GM21825 (cell line): ENCODE measurements at regions not wholly inside any gene's neighbourhood (a gene's known extent, or its start where the extent isn't known, plus 50 kb on each side); places are given as distances from the start of the nearest gene placed in this dataset.
"Not testable (repeated sequence)": the region's sequence is repeated elsewhere in the genome, so short reads cannot be mapped to it uniquely, and the experiment has no call there.

ENCODE experiments used
- ATAC-seq: cut with Tn5 transposase; IDR thresholded peaks from one replicate; pipeline ENCODE4 v1.9.1; 2021; ENCODE audit warnings: mild to moderate bottlenecking, moderate library complexity; ENCODE audit not compliant: unreplicated experiment

DNA sequence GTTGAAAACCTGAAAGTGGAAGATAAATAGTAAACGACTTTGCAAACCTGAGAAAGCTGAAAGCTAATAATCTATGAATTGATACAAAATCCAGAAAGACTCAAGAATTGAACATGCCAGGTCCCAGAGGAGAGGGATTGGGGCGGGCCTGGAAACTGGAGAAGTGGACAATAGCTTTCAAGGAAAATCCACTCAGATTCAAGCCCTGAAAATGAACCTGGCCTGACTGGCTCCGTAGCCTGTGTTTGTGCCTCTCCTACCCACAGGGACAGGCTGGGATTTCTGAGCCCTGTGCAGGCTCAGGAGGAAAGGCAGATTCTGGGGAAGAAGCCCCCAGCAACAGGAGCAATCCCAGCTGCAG lies 274.8 kb upstream of the HS6ST1 start:
- ATAC-seq: no peak

- no peak for ATAC-seq
Measured at GRCh38 chr2:128593879-128594650, 275.4 kb upstream of the HS6ST1 start.

GRCh38 chr2:128594651-128594910 lies 275.9 kb upstream of the HS6ST1 start:
- no peak for ATAC-seq

- no peak for ATAC-seq
Measured at GRCh38 chr2:128594953-128595677, 276.4 kb upstream of the HS6ST1 start.

GRCh38 chr2:128595763-128596395 lies 277.2 kb upstream of the HS6ST1 start:
- no peak for ATAC-seq

DNA sequence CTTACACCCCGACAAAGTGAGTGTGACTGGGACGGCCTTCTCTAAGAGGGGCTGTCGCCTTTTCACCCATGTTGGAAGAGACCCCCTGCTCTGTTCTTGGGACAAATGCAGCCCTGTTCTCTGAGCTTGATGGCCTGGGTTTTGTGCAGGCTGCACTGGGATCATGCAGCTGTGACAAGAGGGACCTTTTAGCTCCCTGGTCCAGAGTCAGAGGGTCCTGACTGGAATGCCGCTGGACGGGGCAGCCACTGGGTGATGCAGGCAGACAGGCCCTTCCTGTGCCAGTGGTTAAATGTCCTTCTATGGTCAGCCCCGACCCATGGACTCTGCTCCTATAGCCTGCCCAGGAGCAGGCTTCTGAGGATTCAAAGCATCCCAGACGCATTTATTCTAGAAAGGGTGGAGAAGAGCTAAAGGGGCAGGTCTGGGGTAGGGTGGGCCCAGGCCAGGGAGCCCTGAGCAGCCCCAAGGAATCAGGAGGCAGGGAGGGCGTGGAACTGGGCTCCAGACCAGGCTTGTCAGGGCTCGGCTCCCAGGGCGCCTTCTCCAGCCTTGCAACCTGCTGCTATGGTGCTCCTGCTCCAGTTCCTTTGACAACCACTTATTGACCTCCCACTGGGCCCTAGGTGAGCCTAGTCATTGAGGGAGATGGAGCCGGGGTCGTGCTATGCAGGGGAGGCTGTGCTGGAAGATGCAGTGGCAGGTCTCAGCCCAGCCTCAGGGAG lies 277.9 kb upstream of the HS6ST1 start:
- ATAC-seq: no peak

- ATAC-seq: no peak
Measured at GRCh38 chr2:128597121-128597762, 278.6 kb upstream of the HS6ST1 start.

DNA sequence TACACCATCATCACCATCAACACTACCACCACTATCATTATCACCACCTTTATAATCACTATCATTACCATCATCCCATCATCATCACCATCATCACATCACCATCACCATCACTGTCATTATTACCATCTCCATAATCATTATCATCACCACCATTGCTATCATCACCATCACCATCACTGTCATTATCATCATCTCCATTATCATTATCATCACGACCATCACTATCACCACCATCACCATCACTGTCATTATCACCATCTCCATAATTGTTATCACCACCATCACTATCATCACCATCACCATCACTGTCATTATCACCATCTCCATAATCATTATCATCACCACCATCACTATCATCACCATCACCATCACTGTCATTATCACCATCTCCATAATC lies 279.6 kb upstream of the HS6ST1 start:
- ATAC-seq: not testable (repeated sequence)

GRCh38 chr2:128598862-128599441 lies 280.3 kb upstream of the HS6ST1 start:
- ATAC-seq: no peak

DNA sequence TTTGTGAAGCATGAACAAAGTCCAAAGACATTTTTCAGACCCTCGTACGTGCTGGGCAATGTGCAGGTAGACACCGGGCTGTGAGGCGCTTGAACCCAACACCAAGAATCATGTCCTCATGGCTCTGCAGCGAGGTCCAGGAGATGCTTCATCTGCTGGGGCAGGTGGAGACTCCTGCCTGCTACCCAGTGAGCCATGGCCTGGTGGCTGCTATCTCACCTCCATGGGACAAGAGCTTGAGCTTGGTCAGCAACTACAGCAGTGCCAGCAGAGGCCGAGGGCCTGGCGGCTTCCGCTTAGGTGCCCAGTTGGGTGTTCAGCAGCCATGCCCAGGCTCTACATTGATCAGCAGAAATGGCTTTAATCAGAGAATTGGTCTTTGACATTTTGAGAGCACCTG lies 281.0 kb upstream of the HS6ST1 start:
- ATAC-seq: no peak

- no peak for ATAC-seq
Measured at GRCh38 chr2:128600581-128601297, 282.1 kb upstream of the HS6ST1 start.

- ATAC-seq: no peak
Measured at GRCh38 chr2:128601298-128602037, 282.8 kb upstream of the HS6ST1 start.

- no peak for ATAC-seq
Measured at GRCh38 chr2:128602038-128602698, 283.5 kb upstream of the HS6ST1 start.

DNA sequence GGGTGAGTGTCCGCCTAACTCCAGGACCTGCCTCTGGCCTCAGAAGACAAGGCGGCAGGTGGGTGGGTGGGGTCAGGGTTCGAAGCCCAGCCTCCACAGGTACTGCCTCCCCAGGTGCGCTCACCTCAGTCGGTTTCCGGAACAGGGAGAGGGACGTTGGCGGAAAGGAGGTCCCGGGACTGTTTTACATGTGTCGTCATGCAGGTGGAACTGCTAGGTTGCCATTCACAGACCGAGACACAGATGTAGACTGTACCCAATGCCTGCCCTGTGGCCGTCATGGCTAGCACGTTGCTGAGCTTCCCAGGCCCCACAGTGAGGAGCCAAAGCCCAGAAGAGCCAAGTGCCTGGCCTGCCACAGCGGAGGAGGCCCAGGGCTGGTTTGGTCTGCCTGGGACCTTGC lies 284.0 kb upstream of the HS6ST1 start:
- no peak for ATAC-seq

GRCh38 chr2:128603411-128603924 lies 284.8 kb upstream of the HS6ST1 start:
- ATAC-seq: no peak

- ATAC-seq: no peak
Measured at GRCh38 chr2:128604045-128604444, 285.4 kb upstream of the HS6ST1 start.

DNA sequence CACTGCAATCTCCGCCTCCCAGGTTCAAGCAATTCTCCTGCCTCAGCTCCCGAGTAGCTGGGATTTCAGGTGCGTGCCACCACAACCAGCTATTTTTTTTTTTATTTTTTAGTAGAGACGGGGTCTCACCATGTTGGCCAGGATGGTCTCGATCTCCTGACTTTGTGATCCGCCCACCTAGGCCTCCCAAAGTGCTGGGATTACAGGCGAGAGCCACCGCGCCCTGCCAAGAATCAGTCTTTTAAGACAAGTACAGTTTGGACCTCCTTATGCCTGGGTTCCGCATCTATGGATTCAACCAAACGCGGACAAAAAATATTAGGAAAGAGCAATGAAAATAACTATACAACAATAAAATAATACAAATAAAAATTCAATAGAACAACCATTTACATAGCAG lies 285.9 kb upstream of the HS6ST1 start:
- not testable (repeated sequence) for ATAC-seq

- ATAC-seq: no peak
Measured at GRCh38 chr2:128605421-128605820, 286.8 kb upstream of the HS6ST1 start.

DNA sequence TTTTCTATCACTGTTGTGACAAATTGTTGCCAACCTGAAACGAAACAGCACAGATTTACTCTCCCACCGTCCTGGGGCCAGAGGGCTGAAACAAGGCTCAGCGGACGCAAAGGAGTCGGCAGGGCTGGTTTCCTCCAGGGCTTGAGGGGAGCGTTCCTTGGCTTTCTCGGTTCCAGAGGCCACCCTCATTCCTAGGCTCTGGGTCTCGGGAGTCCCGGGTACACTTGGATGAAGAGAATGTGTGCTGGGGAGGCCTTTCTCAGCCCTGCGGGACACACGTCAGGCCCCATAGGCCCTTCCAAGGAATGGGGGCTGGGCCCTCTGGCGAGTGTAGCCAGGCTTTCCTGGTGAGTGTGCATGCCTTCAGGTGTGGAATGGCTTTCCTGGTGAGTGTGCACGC lies 287.3 kb upstream of the HS6ST1 start:
- no peak for ATAC-seq
